Upper lobe of left lung (tissue), 4 donors: ENCODE measurements at regions not wholly inside any gene's neighbourhood (a gene's known extent, or its start where the extent isn't known, plus 50 kb on each side); places are given as distances from the start of the nearest gene placed in this dataset.

Experiments
- EP300 ChIP-seq, 4 donors: sonication (generic); formaldehyde crosslinking; IDR thresholded peaks; one replicate each; pipeline ENCODE4 v1.5.1; 2017; ENCODE audit warnings: antibody characterized with exemption in 4 of 4, control low read depth in 2 of 4
- POLR2A ChIP-seq, 4 donors: fragments of 450-650 bp; IDR thresholded peaks; one replicate each; pipeline ENCODE4 v1.5.1; 2016 to 2017; ENCODE audit warnings: antibody characterized with exemption in 4 of 4, mild to moderate bottlenecking in 2 of 4
- TF ChIP-seq, protein P1 (sequence below), 6 experiments: fragments of 450-650 bp in 4 of 6; fragments of 200-600 bp in 2 of 6; sonication (generic) in 2 of 6; IDR thresholded peaks; one replicate each; pipeline ENCODE4 v1.5.1; 2016 to 2019; ENCODE audit warnings: antibody characterized with exemption in 6 of 6

DNA sequence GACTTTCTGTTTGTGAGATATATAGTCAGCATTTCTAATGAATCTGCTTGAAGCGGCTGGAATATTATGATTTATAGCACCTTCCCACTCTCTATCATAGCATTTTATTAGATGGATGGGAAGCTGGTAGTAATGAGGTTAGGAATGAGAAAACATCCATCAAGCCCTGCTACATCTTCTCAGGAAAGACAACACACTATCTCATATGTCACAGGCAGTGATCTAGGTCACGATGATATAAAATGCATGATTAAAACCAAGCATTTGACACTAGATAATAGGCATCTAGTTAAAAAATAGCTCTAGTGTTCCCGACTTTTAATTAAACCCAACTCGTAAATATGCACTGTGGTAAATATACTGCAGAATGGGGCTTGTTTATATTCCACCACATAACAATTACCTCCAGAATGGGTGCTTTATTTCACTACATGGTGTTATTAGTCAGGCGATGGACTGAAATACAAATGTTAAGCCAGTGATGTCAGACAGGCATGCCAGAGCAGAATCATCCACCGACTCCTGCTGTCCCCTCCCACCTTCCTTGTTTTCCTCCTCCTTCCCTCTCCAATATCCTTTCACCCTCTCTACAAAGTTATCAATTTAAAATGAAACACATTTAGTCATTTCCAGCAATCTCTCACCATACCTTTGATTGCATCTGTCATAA lies 286.8 kb downstream of the SPATA31D1 start:
- TF ChIP-seq, protein P1, sequence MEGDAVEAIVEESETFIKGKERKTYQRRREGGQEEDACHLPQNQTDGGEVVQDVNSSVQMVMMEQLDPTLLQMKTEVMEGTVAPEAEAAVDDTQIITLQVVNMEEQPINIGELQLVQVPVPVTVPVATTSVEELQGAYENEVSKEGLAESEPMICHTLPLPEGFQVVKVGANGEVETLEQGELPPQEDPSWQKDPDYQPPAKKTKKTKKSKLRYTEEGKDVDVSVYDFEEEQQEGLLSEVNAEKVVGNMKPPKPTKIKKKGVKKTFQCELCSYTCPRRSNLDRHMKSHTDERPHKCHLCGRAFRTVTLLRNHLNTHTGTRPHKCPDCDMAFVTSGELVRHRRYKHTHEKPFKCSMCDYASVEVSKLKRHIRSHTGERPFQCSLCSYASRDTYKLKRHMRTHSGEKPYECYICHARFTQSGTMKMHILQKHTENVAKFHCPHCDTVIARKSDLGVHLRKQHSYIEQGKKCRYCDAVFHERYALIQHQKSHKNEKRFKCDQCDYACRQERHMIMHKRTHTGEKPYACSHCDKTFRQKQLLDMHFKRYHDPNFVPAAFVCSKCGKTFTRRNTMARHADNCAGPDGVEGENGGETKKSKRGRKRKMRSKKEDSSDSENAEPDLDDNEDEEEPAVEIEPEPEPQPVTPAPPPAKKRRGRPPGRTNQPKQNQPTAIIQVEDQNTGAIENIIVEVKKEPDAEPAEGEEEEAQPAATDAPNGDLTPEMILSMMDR (IDR thresholded peaks at IDR 0.05), result no peak
- TF ChIP-seq POLR2A (IDR thresholded peaks at IDR 0.05), result no peak
- no peak for TF ChIP-seq EP300 (IDR thresholded peaks at IDR 0.05)
